SK-N-DZ (cell line): ENCODE measurements at regions not wholly inside any gene's neighbourhood (a gene's known extent, or its start where the extent isn't known, plus 50 kb on each side); places are given as distances from the start of the nearest gene placed in this dataset.
"Not testable (repeated sequence)": the region's sequence is repeated elsewhere in the genome, so short reads cannot be mapped to it uniquely, and the experiment has no call there.

Experiments used
- DNase-seq: peaks from one replicate; pipeline ENCODE4 v3.0.0-alpha.2; 2015; ENCODE audit warnings: low spot score

GRCh38 chr7:136533732-136534131 lies 334.7 kb upstream of the CHRM2 start:
- peak; percentile 47 for DNase-seq

- peak; percentile 66 for DNase-seq
Observed at GRCh38 chr7:136530831-136531230, 337.6 kb upstream of the CHRM2 start.

DNA sequence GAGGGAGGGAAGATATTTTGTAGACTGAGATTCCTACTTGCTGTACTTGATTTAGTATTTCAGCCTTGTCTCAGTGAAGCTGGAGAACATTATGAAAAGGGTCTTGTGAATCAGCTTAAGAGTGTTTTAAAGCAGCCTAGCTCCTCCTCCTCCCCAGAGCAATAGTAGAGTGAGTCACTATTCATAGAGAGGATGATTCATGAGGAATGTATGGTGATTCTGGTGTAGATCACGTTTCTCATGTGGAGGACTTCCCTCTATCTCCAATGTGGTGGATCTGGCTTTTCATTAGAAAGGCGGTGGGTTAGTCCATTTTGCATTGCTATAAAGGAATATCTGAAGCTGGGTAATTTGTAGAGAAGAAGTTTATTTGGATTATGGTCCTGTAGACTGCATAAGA lies 340.1 kb upstream of the CHRM2 start:
- DNase-seq, result no peak

DNA sequence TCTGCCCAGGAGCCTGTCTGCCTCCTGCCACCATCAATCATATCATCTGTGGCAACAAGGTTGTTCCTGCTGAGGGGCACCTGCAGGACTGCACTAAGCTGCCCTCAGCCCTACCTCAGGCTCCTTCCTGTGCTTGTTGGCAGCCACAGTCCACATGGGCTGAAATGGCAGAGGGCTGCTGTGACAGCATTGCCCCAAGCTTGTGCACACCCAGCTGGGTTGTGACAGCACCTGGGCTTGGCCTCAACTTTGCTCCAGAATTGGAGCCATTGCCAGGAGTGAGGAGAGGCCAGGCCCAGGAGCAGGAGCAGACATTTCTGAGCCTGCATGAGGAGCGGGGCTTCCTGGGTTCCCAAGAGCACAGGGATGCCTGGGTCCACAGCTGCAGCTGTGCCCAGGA lies 340.9 kb upstream of the CHRM2 start:
- DNase-seq, result no peak

- no peak for DNase-seq
Observed at GRCh38 chr7:136526408-136527105, 341.9 kb upstream of the CHRM2 start.

- no peak for DNase-seq
Observed at GRCh38 chr7:136523571-136523970, 344.9 kb upstream of the CHRM2 start.

DNA sequence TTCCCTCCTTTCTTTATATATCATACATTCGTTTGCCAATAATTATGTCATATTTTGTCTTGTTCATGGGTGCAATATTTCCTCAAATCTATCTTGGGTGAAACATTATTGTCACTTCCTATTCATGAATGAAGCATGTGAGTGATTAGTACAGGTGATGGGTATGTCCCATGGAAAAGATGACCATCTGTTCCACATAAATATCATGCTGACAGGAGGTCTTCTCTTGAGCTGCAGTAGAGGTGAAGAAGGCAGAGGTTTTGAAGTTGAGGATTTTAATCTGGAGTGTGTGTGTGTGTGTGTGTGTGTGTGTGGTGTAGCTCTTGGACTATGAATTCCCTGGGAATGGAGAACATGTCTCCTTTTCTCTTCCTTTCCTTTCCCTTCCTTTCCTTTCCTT lies 350.5 kb upstream of the CHRM2 start:
- no peak for DNase-seq

DNA sequence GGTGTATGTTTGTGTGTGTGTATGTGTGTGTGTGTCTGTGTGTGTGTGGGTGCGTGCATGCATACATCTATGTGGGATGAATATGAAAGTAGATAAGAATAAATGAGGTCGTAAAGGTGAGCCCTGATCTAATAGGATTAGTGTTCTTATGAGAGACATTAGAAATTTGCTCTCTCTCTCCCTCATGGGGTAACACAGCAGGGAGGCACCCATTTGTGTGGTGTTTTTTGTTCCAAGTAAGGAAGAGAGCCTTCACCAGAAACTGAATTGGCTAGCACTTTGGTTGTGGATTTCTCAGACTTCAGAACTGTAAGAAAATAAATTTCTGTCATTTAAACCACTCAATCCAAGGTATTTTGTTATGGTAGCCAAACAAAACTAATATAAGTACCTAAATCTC lies 353.7 kb upstream of the CHRM2 start:
- DNase-seq, result no peak

DNA sequence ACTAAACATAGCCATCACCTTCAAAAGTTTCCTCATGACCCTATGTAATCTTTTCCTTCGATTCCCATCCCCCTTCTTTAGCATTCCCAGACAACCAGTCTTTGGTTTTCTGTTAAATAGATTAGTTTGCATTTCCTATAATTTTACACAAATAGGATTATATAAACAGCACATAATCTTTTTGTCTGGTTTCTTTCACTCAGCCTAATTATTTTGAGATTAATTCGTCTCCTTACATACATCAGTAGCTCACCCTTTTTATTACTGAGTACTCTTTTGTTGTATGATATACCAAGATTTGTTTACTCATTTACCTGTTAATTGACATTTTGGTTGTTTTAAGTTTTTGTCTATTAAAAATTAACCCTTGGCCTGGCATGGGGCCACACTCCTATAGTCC lies 354.7 kb upstream of the CHRM2 start:
- DNase-seq, result peak; percentile 34

DNA sequence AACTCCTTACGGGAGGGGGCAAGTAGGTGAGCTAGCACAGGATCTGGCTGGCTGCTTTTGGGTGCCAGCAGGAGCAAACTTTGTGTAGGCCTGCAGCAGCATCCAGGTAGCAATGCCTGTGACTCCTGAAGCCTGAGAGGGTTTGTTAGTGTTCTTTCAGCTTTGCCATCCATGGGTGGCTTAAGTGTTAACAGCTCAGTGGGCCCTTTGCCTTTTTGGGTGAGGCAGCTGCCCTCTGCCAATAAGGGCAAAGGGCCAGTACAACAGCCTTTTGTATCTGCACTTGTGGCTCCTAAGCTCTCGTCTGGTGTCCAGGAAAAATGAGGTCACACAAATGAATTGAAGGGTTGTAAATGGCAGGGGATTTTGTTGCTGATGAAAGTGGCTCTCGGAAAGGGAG lies 359.0 kb upstream of the CHRM2 start:
- no peak for DNase-seq

DNA sequence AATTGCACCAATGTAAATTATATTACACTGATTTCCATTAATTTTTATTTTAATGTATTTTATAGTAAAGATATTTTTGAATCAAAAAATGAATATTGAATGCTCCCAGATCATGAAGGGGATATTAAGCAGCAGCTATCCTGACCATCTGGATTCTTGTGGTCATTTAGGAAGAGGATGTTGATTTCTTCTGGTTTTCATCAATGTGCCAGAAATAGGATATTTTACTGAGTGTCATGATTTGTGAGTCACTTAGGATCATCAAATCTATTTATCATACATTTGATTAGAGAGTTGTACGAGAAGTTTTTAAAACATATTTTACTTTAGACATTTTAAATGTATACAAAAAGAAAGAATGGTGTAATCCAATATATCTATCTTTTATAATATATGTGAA lies 366.3 kb upstream of the CHRM2 start:
- no peak for DNase-seq

- DNase-seq, result no peak
Observed at GRCh38 chr7:136501151-136501550, 367.3 kb upstream of the CHRM2 start.

GRCh38 chr7:136496551-136496950 lies 371.9 kb upstream of the CHRM2 start:
- DNase-seq, result no peak

DNA sequence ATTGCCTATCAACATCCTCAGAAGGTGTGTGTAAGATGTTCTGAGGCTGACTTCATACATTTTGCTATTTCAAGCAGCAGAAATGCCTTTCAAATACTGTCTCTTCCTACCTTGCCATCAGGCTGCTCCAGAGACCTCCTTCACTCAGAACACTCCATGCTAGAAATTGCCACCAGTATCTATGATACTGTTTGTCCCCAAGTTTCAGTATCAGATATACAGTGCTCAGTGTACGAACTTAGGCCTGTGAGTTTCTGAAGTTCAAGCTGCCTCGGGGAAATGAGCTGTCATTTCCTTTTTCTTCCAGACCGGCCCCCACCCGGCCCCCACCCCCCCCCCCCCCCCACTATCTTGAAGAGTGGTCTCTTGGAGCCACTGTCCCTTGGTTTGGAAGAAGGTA lies 373.4 kb upstream of the CHRM2 start:
- no peak for DNase-seq

- no peak for DNase-seq
Observed at GRCh38 chr7:136492366-136492765, 376.1 kb upstream of the CHRM2 start.

DNA sequence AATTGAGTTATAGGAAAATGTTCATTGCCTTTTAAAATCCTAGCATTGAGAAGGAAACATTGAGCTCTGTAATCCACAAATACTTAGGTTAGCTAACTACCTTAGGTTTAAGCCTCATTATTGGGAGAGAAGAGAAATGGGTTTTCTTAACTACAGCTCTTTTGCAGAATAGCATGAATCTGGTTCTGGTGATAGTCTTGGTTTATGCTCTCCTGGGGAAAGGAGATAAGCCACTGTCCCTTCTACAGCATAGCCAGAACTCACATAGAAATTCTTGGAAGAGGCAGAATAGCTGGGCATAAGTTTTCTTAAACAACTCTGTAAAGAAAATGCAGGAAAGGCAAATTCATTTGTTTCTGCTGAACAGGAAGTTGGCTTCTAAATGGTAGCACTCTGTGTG lies 378.6 kb upstream of the CHRM2 start:
- no peak for DNase-seq

DNA sequence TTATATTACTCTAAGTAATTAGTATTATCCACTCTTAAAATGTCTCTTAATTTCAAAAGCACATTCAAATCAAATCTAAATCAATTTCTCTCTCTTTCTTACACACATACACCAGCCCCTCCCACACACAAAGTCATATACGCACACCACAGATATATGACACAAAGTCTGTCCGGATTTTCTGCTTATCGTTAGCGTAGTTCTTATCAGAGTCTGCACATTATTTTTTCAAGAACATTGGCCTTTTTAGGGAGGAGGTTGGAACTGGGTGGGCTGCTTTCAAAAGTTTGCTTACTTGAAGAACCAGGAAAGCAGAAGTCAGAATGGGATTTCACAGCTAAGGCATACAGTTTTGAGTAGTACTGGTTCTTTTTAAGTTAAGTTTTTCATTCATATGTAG lies 387.6 kb upstream of the CHRM2 start:
- DNase-seq, result no peak

GRCh38 chr7:136479922-136480321 lies 388.5 kb upstream of the CHRM2 start:
- no peak for DNase-seq

DNA sequence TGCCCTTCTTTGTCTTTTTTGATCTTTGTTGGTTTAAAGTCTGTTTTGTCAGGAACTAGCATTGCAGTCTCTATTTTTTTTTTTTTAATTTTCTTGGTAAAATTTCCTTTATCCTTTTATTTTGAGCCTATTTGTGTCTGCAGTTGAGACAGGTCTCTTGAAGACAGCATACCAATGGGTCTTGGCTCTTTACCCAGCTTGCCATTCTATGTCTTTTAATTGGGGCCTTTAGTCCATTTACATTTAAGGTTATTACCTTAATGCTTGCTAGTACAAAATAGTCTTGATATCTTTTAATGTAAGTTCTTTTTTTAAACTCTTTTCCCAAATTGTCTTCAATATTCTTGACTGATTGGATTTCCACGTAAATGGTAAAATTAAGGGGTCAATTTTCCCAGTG lies 398.3 kb upstream of the CHRM2 start:
- no peak for DNase-seq

- DNase-seq, result no peak
Observed at GRCh38 chr7:136452949-136453348, 415.5 kb upstream of the CHRM2 start.

DNA sequence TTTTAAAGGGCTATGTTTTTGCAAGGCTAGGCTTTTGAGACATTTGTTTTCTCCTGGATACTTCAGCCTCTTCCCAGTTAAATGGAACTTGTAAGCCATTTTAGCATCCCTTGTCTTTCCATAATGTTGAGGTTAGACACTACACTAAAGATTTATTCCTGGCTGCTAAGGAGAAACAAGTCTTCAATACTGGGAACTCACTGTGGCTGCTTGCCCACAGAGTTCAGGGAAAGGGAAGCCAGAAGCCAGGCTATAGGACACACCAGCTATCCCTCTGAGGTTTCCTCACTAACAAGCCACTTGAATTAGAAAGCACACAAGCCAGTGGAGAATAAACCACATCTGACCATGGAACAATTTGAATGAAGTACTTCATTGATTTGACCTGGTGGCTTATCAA lies 421.7 kb upstream of the CHRM2 start:
- no peak for DNase-seq

DNA sequence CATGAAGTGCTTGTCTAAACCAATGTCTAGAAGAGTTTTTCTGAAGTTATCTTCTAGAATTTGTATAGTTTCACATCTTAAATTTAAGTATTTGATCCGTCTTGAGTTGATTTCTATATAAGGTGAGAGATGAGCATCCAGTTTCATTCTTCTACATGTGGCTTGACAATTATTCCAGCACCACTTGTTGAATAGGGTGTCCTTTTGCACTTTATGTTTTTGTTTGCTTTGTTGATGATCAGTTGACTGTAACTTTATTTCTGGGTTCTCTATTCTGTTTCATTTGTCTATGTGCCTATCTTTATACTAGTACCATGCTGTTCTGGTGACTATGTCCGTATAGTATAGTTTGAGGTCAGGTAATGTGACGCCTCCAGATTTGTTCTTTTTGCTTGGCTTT lies 426.6 kb upstream of the CHRM2 start:
- no peak for DNase-seq

DNA sequence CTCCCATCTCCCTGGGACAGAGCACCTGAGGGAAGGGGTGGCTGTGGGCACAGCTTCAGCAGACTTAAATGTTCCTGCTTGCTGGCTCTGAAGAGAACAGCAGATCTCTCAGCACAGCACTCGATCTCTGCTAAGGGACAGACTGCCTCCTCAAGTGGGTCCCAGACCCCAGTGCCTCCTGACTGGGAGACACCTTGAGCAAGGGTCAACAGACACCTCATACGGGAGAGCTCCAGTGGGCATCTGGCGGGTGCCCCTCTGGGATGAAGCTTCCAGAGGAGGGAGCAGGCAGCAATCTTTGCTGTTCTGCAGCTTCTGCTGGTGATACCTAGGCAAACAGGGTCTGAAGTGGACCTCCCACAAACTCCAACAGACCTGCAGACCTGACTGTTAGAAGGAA lies 436.7 kb upstream of the CHRM2 start:
- DNase-seq, result not testable (repeated sequence)

DNA sequence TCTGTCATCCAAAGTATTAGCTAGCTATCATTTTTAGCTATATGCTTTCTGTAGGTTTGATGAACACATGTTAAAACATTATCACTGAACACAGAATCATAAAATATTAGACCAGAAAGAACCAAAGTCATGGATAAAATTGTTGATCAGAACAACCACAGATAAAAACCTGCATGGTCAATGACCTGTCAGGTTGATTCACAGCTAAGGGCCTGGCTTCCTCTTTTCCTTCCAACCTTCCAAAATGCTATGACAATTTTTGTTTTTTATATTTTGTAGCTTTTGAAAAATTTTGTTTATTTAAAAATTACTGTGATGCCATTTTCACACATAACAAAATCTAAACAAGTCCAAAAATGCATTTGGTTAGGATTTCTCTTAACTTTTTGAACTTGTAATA lies 444.4 kb upstream of the CHRM2 start:
- no peak for DNase-seq
